GM21360 (cell line): ENCODE measurements at regions not wholly inside any gene's neighbourhood (a gene's known extent, or its start where the extent isn't known, plus 50 kb on each side); places are given as distances from the start of the nearest gene placed in this dataset.

Source experiments
- ATAC-seq: cut with Tn5 transposase; IDR thresholded peaks from one replicate; pipeline ENCODE4 v1.9.1; 2021; ENCODE audit warnings: mild to moderate bottlenecking, moderate library complexity; ENCODE audit not compliant: unreplicated experiment

DNA sequence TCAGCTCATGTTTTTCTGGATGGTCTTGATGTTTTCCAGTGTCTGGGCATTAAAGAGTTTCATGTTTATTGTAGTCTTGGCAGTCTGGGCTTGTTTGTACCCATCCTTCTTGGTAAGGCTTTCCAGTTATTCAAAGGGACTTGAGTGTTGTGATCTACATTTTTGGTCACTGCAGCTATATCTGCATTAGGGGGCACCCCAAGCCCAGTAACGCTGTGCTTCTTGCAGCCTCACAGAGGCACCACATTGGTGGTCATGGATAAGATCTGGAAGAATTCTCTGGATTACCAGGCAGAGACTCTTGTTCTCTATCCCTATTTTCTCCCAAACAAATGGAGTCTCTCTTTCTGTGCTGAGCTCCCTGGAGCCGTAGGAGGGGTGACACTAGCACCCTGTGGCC, 451.5 kb upstream of the FAT3 start:
- ATAC-seq: no peak

DNA sequence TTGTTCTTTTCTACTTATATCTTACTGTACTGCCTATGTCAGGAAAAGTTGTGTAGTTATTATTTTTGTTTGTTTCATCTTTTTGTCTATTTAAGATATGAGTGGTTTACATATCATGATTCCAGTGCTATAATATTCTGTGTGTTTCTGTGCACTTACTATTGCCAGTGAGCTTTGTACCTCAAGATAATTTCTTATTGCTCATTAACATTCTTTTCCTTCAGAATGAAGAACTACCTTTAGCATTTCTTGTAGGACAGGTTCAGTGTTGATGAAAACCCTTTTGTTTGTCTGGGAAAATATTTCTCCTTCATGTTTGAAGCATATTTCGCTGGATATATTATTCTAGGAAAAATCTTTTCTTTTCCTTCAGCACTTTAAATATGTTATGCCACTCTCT, 452.7 kb upstream of the FAT3 start:
- no peak for ATAC-seq

DNA sequence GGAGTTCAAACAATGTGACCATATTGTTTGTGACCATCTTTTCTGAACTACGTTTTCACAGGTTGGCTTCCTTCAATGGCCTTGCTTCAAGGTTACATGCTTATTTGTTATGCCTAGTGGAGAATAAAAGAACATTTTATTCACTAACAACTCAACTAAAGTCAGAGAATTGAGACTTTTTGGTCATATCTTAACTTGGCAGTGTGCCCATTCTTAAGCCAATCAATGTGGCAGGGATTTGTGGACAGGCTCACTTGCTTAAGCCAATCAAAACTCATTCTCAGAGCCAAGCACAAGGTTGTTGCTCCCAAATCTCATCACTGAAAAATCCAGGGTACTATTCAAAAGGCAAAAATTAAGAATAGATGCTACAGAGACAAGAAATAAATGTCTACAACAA, 455.8 kb upstream of the FAT3 start:
- no peak for ATAC-seq

DNA sequence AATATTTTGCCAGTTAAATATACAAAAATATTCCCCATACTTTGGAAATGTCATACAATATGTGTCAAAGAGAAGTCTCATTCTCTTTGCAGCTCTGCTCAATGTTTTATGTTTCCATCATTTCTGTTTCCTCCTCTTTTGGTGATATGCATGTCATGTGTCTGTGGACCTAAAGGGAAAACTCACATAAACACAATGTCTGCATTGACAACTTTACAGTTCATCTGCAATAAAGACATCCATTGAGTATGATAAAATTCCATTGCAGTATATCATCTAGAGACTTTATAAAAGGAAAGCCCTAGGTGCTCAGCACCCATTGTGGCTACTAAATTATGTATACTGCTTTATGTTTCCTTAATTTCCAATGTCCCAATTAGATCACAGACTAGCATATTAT, 461.3 kb upstream of the FAT3 start:
- ATAC-seq: no peak

DNA sequence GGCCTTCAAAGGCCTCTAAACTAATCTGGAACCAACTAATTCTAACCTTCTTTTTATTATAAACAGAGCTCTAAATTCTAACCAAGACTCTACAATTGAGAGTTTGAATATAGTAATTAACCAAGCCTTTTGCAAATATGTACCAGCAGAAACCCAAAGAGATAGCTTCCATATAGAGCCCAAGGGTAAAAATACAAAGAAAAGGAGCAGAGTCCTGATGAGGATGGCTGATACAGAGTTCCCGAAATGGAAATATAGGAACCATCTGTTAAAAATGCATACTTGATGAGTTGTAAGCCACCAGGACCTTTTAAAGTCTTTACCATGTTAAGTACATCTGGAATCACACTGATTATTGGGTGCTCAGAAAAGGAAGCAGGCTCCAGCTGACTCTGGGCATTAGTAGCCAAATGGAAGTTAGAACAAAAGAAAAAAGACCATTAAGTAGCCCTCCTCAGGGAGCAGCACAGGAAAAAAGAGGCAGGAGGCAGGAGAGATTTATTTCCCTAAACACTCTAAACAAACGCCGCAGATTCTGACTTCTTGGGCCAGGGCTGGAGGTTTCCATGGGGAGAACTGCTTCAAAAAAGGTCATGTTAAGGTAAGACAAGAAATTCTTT, 463.1 kb upstream of the FAT3 start:
- ATAC-seq: no peak

DNA sequence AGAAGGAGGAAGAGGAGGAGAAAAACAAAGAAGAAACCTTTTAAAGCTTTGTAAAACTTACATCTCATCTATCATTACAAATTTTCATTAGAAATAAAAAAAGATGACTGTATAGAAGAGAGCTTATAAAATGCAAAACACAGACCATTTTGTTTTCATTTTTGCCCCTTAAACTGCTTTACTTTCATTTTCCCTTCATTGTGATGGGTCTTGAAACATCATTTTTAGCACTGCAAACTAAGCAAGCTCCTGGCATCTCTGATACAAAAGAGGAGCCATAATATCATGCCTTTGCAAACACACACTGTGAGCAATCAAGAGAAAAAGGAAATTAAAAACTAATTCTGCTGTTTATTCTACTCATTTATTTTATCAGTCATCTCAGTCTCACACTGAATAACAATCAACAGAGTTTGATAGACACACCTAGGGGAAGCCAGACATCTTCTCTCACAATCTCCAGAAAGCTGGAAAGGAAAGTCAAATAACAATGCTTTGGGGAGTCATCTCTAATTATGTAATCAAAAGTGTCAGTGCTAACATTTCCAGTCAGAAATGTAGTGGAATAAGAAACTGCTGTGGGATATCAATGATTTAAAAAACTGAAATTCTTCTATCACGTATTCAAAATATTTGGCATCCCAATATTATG, 467.7 kb upstream of the FAT3 start:
- ATAC-seq: no peak

DNA sequence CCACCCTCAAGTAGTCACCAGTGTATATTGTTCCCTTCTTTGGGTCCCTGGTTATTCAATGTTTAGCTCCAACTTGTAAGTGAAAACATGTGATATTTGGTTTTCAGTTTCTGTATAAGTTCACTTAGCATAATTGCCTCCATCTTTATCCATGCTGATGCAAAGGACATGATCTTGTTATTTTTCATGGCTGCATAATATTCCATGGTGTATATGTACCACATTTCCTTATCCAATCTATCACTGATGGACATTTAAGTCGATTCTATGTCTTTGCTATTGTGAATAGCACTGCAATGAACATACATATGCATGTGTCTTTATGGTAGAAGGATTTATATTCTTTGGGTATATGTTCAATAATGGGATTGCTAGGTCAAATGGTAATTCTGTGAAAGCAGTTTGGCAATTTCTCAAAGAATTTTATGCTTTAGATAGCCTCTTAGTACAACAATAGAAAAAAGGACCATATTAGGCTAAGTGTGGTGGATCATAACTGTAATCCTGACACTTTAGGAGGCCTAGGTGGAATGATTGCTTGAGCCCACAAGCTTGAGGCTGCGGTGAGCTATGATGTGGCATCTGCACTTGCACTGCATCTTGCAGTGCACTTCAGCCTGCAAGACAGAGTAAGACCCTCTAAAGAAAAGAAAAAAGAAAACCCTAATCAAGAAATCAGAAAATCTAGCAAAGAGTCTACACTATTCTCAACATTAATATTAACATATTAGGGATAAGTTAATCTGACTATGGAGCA, 468.5 kb upstream of the FAT3 start:
- ATAC-seq: no peak

DNA sequence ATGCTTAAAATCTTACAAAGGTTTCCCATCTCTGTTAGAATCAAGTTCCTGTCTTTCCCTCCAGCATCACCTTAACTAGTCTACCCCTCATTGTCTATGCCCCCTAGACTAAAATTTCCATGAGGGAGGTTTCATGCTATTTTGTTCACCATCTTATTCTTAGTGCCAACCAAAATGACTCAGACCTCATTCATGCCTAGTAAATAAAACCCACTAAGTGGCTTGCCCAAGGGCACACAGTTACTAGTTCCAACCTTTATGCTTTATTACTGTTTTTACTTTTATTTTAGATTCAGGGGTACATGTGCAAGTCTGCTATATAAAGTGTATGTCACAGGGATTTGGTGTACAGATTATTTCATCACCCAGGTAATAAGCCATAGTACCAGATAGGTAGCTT, 469.1 kb upstream of the FAT3 start:
- no peak for ATAC-seq

DNA sequence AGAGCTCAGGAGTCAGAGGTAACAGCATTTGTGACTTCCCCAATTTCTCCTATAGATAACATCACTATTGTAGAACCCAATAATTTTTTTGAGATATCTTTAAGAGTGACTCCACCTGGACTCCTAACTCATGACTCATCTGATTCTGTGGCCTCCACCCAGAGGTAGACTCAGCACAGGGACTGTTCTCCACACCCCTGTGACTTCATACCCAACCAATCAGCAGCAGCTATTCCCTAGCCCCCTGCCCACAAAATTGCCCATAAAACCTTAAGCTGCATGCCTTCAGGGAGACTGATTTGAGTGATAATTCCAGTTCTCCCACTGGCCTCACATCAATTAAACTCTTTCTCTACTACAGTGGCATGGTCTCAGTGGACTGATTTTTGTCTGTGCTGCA, 475.4 kb upstream of the FAT3 start:
- no peak for ATAC-seq

DNA sequence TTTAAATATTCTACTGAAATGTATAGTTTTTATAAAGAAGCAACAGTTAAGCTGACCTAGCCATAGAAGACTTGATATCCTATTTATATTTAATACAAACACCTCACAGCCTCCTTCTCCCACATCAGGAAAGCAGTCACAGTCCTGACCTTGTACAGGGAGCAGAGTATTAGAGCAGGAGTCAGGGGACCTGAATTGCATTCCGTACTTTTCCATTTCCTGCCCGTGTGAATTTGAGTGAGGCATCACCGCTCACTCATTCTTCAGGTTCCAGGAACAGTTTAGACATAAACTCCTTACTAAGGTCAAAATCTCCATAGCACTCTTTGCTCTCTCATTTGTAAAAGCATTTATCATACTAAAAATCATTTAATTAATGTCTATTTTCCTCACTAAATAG, 482.5 kb upstream of the FAT3 start:
- no peak for ATAC-seq

DNA sequence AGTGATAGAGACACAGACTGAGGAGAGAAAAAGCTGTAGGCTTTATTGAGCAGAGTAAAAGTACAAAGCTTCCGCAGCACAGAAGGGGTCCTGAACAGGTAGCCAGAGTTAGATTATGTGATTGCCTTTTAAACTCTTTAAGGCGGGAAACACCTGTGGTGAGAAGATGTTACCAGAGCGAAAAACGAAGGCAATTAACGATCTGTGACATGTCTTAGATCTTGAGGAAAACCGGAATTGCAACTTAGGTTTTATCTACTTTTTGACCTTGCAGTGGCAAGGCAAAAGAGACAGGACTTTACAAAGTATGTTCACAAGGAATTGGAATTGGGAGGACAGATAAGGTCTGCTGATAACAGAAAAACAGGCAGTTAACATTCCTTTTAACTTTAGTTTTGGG, 493.6 kb upstream of the FAT3 start:
- ATAC-seq: no peak

DNA sequence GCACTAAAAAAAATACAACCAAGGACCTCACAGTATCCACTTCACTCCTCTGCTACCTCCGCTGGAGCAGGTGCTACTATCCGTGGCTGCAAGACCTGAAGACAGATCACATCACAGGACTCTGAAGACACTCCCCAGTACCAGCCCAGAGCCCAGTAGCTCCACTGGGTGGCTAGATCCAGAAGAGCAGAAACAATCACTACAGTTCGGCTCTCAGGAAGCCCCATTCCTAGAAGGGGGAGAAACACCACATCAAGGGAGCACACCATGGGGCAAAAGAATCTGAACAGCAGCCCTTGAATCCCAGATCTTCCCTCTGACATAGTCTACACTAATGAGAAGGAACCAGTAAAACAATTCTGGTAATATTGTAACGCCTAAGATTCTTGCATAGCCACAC, 494.0 kb upstream of the FAT3 start:
- ATAC-seq: no peak

DNA sequence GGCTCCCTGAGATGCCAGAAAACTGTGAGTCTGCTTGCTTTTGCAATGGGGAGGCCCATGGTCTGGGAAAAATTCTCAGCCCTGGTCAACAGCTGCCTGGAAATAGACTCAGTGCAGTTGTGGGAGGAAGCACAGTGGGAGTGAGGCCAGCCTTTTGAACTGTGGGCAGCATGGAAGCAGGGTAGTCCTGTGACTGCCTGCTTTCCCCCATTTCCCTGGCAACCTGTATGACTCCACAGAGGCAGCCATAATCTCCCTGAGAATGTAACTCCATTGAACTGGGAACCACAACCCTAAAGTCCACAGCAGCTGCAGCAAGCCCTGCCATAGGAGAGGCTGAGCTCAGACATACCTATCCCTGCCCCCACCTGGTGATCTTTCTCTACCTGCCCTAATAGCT, 494.6 kb upstream of the FAT3 start:
- no peak for ATAC-seq

DNA sequence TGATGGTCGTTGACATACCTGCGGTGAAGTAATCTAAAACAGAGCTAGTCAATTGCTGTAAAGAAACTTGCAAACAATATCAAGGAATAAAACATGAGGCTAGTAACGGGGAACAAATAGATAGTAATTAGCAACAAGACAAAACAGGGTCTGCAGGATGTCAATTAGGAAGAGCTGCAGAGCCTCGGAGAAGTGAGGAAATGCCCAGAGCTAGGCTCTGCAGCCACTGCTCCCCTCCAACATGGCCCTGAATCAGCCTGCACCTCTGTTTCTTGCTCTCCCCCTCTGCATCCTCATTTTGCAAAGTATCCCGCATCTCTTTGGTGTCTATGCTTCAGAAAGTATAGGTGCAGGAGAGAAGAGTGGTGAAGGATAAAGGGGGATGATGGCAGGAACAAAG, 507.4 kb upstream of the FAT3 start:
- ATAC-seq: no peak

DNA sequence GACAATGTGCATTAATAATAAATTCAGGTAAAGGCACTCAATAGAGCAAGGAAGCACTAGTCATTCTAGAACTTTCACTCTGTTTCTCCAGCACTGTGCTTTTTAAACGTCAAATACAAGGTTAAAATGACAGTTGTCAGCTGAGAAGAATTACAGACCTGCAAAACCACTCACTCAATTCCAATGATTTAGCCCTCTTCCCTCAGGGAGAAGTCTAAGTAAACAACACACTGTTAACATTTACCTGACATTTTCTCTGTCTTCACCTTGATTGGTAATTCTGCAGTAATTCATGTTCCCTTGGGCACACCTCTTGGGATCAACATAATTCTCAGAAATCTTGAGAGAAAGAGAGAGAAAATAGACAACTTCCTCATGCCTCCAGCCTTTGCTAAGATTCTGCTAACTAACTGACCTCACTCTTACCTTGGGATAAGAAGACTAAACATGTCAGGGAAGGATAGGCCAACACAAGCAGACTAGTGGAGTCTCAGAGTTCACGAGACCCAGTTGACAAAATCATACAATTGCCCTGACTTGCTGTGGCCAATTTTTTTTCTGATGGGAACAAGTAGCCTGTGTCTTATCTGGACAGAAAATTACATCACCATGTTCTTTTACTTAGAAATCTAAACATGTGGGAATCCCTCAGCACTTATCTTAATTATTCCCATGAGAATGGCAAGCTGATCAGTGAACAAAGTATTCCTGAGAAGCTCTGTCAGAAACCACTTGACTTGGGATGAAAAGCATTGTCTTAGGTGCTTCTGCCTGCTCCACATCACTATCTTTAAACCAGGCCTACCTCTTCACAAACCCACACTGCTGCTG, 516.8 kb upstream of the FAT3 start:
- ATAC-seq: no peak

DNA sequence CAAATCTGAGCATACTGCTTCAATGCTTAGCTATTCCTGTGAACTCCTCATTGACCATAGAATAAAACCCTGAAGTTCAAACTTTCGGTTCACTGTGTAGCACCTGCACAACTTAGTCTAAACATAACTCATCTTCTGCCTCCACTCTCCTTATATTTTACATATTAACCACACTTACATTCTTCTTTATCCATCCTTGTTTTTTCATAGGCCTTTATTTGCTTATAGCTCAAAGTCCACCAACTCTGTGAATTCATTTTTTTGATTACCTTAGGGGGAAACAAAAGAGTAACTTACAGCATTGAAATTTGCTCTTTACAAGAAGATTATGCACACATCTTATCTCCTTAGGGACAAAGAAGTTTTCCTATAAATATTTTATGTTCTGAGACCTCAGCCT, 521.6 kb upstream of the FAT3 start:
- no peak for ATAC-seq

DNA sequence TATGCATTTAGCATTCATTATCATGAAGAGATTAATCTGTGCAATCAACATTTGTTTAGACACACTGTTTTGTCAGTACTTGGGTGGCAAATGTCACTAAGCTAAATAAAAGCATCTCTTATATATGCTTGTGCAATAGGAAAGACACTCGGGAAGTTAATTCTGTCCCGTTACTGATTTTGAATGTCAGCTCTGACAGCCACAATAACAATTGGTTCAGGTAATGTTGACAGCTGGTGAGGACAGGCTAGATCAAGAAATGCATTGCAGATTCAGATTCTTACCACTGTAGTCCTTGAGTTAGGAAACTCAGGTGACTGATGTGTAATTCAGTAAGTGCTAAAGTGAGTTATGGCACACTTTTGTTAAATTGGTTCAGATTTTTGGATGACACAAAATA, 523.8 kb upstream of the FAT3 start:
- no peak for ATAC-seq

DNA sequence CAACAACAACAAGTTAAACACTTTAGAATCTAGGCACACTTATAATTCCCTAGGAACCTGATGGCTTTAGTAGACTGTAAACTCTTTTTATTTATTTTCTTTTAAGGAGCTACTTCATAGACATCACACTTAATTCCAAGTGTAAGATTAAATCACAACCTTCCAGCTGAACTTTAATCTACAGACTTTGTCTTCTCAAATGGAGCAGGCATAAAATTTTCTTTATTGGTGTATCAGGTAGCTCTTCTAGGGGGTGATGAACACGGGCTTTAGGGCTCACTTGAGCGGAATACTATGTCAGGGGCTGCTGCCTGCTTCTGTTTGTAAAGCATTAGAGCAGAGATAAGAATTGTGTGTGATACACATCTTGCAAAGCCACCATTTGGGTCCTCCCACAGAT, 525.8 kb upstream of the FAT3 start:
- ATAC-seq: no peak

DNA sequence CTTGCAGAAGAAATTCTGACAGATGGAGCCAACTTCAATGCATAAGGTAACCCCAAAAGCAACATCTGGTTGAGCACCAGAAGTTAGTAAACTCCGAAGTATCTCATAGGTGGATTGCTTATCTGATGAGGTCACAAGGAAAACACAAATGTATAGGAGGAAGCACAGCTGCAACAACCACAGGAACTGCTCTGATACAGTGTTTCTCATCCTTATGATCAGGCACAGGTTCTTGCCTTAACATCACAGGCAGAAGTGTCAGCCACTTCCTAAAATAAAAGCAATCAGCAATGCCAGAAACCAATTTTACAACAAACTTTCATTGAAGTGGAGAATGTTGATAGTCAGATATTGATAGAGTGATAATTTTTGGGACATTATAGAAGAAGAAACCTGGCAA, 530.3 kb upstream of the FAT3 start:
- no peak for ATAC-seq

DNA sequence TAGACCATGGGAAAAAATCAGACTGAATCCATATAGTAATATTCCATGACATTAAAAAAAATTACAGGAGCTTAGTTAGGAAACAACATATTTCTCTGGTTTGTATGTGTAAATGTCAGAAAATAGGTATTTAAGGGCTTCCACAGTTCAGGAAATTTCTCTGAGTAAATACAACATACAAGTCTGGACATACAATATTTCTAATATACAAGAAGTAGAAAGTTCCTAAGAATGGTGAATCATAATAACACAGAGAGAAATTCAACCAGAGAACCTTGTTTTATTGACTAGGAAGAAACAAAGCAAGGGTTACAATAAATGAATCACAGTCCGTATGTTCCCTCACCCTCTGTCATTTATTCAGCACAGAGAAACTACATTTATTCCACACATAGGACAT, 532.7 kb upstream of the FAT3 start:
- no peak for ATAC-seq

DNA sequence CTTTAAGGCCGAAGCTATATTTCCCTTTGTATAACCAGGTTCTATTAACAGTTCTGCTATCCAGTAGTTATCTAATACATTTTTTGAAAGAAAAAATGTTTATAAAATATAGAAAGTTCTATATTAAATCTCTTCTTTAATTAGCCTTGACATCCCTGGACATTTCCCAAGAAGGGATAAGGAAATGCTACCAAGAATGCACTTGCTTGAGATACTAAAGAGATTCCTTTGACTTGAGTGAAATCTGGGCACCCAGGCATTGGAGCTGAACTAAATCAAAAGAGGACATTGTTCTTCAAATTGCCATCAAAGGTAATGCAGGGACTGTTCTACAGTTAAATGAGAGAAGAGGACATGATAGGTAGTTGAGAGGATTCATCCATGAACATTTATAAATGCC, 535.9 kb upstream of the FAT3 start:
- no peak for ATAC-seq

DNA sequence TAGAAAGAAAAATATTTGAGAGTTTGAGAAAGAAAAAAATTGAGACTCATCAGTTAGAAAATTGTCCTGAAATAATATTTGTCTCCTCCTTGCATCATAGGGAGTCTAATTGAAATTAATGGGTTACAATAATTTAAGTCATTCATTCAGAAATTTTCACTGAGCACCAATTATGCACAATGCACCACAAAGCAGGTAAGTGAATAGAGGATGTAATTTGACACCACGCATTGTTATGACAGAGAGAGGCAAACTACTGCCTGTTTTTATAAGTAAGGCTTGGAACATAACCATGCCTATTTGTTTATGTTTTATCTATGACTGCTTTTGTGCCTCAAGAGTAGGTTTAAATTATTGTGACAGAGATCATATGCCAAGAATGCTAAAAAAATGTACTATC, 537.9 kb upstream of the FAT3 start:
- ATAC-seq: no peak
